ENCODE measurements at regions not wholly inside any gene's neighbourhood (a gene's known extent, or its start where the extent isn't known, plus 50 kb on each side); places are given as distances from the start of the nearest gene placed in this dataset.

DNA sequence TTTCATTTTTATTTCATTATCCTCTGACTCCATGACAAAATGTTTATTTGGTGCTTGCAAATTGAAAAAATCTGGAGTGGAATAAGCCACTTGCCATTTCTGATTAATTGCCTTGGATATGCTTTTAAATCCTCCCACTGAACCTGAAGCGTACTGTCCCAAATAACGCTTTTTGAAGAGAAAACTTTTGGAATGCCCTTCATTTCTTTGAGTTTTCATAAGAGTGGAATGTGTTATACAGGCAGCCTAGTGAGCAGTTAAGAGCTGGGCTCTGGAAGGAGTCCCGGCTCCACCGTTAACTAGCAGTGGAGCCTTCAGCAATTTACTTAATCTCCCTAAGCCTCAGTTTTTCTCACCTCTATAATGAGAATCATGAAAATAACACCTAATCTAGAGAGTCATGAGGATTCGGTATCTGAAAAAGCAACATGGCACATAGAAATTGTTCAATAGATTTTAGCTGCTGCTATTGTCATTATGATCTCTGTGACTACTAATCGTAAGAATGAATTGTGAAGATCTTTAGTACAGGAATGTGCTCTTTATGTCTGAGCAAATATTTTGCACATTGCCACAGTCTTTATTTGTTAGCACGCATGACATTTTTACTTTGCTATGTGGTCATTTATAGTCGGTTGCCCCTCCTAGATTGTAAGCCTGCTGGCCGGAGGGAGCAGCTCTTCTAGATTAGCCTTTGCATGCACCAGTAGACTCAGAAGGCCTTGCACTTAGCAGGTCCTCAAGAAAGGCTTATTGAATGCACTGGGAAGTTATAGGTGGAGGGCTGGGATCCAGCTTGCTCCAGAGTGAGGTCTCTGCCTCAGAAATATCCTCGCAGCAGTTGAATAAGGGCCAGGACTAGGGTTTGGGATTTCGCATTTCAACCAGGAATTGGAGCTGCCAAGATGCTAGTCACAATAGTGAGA, 59.4 kb downstream of the PLCE1 start:
- ATAC-seq: no peak
- no peak for DNase-seq
- TF ChIP-seq, protein P1, sequence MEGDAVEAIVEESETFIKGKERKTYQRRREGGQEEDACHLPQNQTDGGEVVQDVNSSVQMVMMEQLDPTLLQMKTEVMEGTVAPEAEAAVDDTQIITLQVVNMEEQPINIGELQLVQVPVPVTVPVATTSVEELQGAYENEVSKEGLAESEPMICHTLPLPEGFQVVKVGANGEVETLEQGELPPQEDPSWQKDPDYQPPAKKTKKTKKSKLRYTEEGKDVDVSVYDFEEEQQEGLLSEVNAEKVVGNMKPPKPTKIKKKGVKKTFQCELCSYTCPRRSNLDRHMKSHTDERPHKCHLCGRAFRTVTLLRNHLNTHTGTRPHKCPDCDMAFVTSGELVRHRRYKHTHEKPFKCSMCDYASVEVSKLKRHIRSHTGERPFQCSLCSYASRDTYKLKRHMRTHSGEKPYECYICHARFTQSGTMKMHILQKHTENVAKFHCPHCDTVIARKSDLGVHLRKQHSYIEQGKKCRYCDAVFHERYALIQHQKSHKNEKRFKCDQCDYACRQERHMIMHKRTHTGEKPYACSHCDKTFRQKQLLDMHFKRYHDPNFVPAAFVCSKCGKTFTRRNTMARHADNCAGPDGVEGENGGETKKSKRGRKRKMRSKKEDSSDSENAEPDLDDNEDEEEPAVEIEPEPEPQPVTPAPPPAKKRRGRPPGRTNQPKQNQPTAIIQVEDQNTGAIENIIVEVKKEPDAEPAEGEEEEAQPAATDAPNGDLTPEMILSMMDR (IDR thresholded peaks at IDR 0.05): no peak
- no peak for FAIRE-seq
- 89 to 93% methylated on average over 11 of the region's 11 CpGs for WGBS, 2 donors
- no peaks in the 10 kb centered on the region for H3K27me3 ChIP-seq
- H3K4me1 ChIP-seq: no peaks in the 10 kb centered on the region
- no peak overlapping the region for H3K27ac ChIP-seq
- H3K36me3 ChIP-seq: no peaks in the 10 kb centered on the region
- no peaks in the 10 kb centered on the region for H3K9me3 ChIP-seq
- intact Hi-C loops (cut with DNase I): no loop called here
- no peak overlapping the region for H3K4me3 ChIP-seq

DNA sequence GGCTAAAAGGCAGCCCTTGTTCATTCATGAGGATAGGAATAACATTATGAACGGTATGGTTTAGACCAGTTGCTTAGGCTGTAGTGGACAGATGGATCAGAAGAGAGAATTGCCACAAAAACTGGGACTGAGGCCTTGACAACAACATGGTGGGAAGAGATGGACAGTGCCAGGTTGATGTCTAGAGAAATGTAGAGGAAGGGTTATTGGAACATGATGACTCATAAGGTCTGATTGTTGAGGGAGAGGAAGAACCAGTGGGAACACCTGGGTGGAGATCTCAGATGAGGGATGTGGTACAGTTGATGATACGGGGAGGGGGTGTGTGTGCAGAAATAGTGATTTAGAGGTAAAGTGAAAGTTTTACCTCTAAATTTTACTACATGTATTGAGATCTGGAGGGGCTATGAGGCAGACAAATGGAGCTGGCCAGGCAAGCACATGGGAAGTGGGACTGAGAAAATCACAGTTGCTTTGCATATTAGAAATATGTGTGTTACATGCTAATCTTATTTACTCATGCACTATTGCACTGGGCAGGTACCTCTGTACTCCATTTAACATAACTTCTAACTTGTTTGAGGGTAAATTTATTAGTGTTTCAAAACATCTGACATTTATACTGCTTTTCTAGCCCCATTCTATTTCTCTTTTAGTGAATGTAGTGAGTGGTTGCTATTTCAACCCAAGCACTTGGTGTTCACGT, 65.6 kb downstream of the PLCE1 start:
- Histone ChIP-seq H3K27me3 (no peaks in the 10 kb centered on the region), H3K4me3 (no peak overlapping the region), H3K27ac (no peak overlapping the region), H3K9me3 (no peaks in the 10 kb centered on the region), H3K36me3 (no peaks in the 10 kb centered on the region), H3K4me1 (no peaks in the 10 kb centered on the region)
- ATAC-seq: no peak
- intact Hi-C loops (cut with DNase I): no loop called here
- TF ChIP-seq, protein P1 (IDR thresholded peaks at IDR 0.05): no peak
- WGBS, 2 donors: 93 to 99% methylated on average over 3 of the region's 3 CpGs
- no peak for DNase-seq
- FAIRE-seq: no peak

DNA sequence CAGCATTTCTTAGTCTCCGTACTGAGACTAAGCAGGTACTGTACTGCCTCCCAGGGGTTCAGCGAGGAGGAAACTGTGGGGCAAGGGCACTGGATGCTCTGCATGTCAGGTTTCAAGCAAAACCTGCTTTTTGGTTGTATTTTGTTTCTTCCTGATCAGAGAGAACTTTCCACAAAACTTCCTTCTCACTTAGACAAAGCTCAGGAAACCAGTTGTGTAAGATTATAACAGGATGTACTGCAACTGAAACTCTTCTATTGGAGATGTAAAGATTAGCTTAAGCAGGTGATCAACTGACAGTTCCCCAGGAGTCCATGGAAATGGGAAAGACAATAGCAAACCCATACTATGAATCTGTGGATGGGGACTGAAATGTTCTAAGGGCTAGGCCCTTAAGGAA, 67.3 kb downstream of the PLCE1 start:
- WGBS, 2 donors: 92 to 94% methylated on average over 2 of the region's 2 CpGs
- Histone ChIP-seq H3K4me3 (no peak overlapping the region), H3K27ac (no peak overlapping the region), H3K36me3 (no peaks in the 10 kb centered on the region), H3K27me3 (no peaks in the 10 kb centered on the region), H3K4me1 (no peaks in the 10 kb centered on the region), H3K9me3 (no peaks in the 10 kb centered on the region)
- ATAC-seq: no peak
- TF ChIP-seq, protein P1 (IDR thresholded peaks at IDR 0.05): no peak
- FAIRE-seq: no peak
- DNase-seq: no peak
- intact Hi-C loops (cut with DNase I): no loop called here

DNA sequence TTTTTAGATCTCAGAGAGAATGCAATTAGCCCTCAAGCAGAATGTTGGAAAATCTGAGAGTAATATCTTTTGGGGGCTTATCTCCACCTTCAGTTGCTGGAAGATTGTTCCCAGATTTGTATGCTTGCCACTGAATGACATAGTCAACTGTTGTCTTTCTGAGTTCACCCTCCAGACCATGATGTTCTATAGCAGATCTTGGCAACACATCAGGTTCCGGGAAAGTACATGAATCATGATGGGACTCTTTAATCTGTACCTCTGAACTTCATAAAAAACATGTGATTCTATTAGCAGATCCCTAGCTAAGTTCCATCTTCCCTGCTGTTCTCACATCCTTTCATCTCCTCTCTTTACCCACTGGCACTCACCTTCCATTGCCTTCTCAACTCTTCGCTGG, 68.9 kb downstream of the PLCE1 start:
- no peaks in the 10 kb centered on the region for H3K27me3 ChIP-seq
- WGBS, 2 donors: 95 to 100% methylated on average over 2 of the region's 2 CpGs
- TF ChIP-seq, protein P1 (IDR thresholded peaks at IDR 0.05): no peak
- intact Hi-C loops (cut with DNase I): no loop called here
- H3K4me3 ChIP-seq: no peak overlapping the region
- no peak for FAIRE-seq
- H3K27ac ChIP-seq: no peak overlapping the region
- no peaks in the 10 kb centered on the region for H3K9me3 ChIP-seq
- H3K4me1 ChIP-seq: no peaks in the 10 kb centered on the region
- no peak for DNase-seq
- no peaks in the 10 kb centered on the region for H3K36me3 ChIP-seq
- ATAC-seq: no peak

DNA sequence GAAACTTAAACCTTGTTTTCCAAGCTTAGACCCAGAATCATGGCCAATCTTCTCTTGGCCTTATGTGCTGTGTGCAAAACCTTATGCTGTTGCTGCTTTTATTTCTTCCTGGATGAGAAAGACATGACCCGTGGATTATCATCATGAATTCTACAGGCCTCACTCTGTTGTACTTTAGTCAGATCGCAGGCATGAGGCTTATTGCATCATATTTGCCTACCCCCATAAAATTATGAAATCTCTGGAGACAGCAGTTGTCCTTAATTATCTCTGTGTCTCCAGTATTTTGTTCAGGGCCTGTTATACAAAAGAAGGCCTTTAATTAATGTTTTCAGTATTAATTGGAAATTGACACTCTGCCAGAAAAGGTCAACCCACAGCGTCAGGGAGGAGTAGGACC, 71.6 kb downstream of the PLCE1 start:
- H3K9me3 ChIP-seq: no peaks in the 10 kb centered on the region
- H3K27ac ChIP-seq: no peak overlapping the region
- intact Hi-C loops (cut with DNase I): no loop called here
- no peaks in the 10 kb centered on the region for H3K27me3 ChIP-seq
- H3K36me3 ChIP-seq: no peaks in the 10 kb centered on the region
- H3K4me3 ChIP-seq: no peak overlapping the region
- H3K4me1 ChIP-seq: no peaks in the 10 kb centered on the region
- DNase-seq: no peak
- no peak for FAIRE-seq
- ATAC-seq: no peak
- 68 to 71% methylated on average over 3 of the region's 3 CpGs for WGBS, 2 donors
- TF ChIP-seq, protein P1 (IDR thresholded peaks at IDR 0.05): no peak
